ENCODE measurements at regions not wholly inside any gene's neighbourhood (a gene's known extent, or its start where the extent isn't known, plus 50 kb on each side); places are given as distances from the start of the nearest gene placed in this dataset.

GRCh38 chr2:529424-529823 lies 147.8 kb downstream of the TMEM18 start:
- no peak for TF ChIP-seq POLR2A (IDR thresholded peaks at IDR 0.05)
- TF ChIP-seq CTCF (IDR thresholded peaks at IDR 0.05) = peak in 4 of 6 experiments; percentile 53 to 81 (median 58)
- H3K27ac ChIP-seq = no peak overlapping the region
- no peaks in the 10 kb centered on the region for H3K27me3 ChIP-seq
- no peaks in the 10 kb centered on the region for H3K9me3 ChIP-seq
- no peak overlapping the region for H3K4me3 ChIP-seq (replicated peaks in 1 of 3)
- intact Hi-C loops (cut with DNase I) = loop anchor here (5.0 kb wide), 1 partner anchor 108 kb away; no protein-coding TSS in a partner anchor
- no peak for DNase-seq
- no peaks in the 10 kb centered on the region for H3K36me3 ChIP-seq
- H3K4me1 ChIP-seq = peaks cover 0 to 3% of the 10 kb centered on the region in 2 donors
- whole genome bisulfite sequencing, 2 donors = 2 to 5% methylated on average over 2 of the region's 2 CpGs

GRCh38 chr2:527581-527980 lies 149.6 kb downstream of the TMEM18 start:
- TF ChIP-seq POLR2A (IDR thresholded peaks at IDR 0.05) (no peak), CTCF (IDR thresholded peaks at IDR 0.05) (no peak)
- H3K27me3 ChIP-seq = no peaks in the 10 kb centered on the region
- 73 to 78% methylated on average over 12 of the region's 12 CpGs for WGBS, 2 donors
- H3K27ac ChIP-seq = no peak overlapping the region
- intact Hi-C loops (cut with DNase I) = loop anchor here (5.0 kb wide), 1 partner anchor 110 kb away; no protein-coding TSS in a partner anchor
- H3K4me3 ChIP-seq (replicated peaks in 1 of 3) = no peak overlapping the region
- H3K9me3 ChIP-seq = no peaks in the 10 kb centered on the region
- no peaks in the 10 kb centered on the region for H3K36me3 ChIP-seq
- DNase-seq = no peak
- peaks cover 0 to 9% of the 10 kb centered on the region in 2 donors for H3K4me1 ChIP-seq

GRCh38 chr2:526918-527317 lies 150.3 kb downstream of the TMEM18 start:
- H3K27ac ChIP-seq = no peak overlapping the region
- H3K4me3 ChIP-seq (replicated peaks in 1 of 3) = no peak overlapping the region
- no peaks in the 10 kb centered on the region for H3K9me3 ChIP-seq
- TF ChIP-seq CTCF (IDR thresholded peaks at IDR 0.05) = no peak
- no peak for TF ChIP-seq POLR2A (IDR thresholded peaks at IDR 0.05)
- intact Hi-C loops (cut with DNase I) = loop anchor here (5.0 kb wide), 1 partner anchor 110 kb away; no protein-coding TSS in a partner anchor
- H3K27me3 ChIP-seq = no peaks in the 10 kb centered on the region
- H3K4me1 ChIP-seq = peaks cover 0 to 9% of the 10 kb centered on the region in 2 donors
- WGBS, 2 donors = 94 to 95% methylated on average over 5 of the region's 5 CpGs
- DNase-seq = no peak
- no peaks in the 10 kb centered on the region for H3K36me3 ChIP-seq

GRCh38 chr2:525611-526010 lies 151.6 kb downstream of the TMEM18 start:
- WGBS, 2 donors = 91 to 96% methylated on average over 6 to 10 of the region's 10 CpGs
- Histone ChIP-seq H3K4me1 (peaks cover 0 to 9% of the 10 kb centered on the region in 2 donors), H3K9me3 (no peaks in the 10 kb centered on the region), H3K27me3 (no peaks in the 10 kb centered on the region), H3K27ac (no peak overlapping the region), H3K4me3 (replicated peaks in 1 of 3) (no peak overlapping the region), H3K36me3 (no peaks in the 10 kb centered on the region)
- DNase-seq = no peak
- no peak for TF ChIP-seq CTCF (IDR thresholded peaks at IDR 0.05)
- no peak for TF ChIP-seq POLR2A (IDR thresholded peaks at IDR 0.05)
- intact Hi-C loops (cut with DNase I) = loop anchor here (5.0 kb wide), 1 partner anchor 112 kb away; no protein-coding TSS in a partner anchor

GRCh38 chr2:525021-525420 lies 152.2 kb downstream of the TMEM18 start:
- Histone ChIP-seq H3K27ac (no peak overlapping the region), H3K4me3 (replicated peaks in 1 of 3) (no peak overlapping the region), H3K9me3 (no peaks in the 10 kb centered on the region), H3K36me3 (no peaks in the 10 kb centered on the region), H3K27me3 (no peaks in the 10 kb centered on the region), H3K4me1 (peaks cover 0 to 9% of the 10 kb centered on the region in 2 donors)
- WGBS, 2 donors = 91 to 93% methylated on average over 7 of the region's 7 CpGs
- intact Hi-C loops (cut with DNase I) = loop anchor here (5.0 kb wide), 1 partner anchor 112 kb away; no protein-coding TSS in a partner anchor
- TF ChIP-seq POLR2A (IDR thresholded peaks at IDR 0.05) (no peak), CTCF (IDR thresholded peaks at IDR 0.05) (no peak)
- no peak for DNase-seq

All from thyroid gland (tissue), 4 donors.